HuH-7 (cell line): ENCODE measurements at regions not wholly inside any gene's neighbourhood (a gene's known extent, or its start where the extent isn't known, plus 50 kb on each side); places are given as distances from the start of the nearest gene placed in this dataset.

Experiments
- DNase-seq: peaks from one replicate; pipeline ENCODE4 v3.0.0; 2011; ENCODE audit warnings: low spot score

DNA sequence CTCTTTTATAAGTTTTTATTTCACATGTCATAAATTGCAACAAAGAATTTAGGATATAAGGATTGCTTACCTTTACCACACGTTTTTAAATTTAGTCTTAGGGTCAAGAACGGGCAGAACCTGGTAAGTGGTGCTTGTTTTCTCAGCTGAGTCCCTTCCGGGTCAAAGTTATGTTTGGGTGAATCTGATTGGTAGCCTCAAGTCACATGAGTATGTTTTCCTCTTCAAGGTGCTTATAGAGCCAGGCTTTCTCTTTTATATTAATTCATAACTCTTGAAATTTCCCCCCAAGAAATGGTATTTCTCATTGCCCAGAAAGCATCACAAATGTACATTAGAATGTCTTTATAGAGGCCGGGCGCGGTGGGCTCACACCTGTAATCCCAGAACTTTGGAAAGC, 415.7 kb upstream of the ROBO2 start:
- DNase-seq = no peak

DNA sequence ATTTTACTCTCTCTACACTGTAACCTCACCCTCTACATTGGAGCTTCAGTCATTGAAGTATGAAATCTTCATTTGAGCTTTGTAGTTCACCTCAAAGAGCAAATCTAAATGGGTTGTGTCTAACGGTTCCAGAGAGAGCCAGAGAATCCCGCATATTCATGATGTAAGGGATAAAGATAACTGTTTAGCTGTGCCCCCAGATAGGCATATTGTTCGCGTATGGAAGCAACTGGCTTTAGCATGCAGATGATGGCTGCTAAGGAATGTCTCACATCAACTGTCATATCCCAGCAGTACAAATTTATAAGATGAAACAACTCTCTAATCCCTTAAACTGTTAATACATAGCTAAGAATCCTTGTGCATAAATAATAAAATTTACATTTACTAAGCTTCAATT, 412.7 kb upstream of the ROBO2 start:
- DNase-seq = no peak

DNA sequence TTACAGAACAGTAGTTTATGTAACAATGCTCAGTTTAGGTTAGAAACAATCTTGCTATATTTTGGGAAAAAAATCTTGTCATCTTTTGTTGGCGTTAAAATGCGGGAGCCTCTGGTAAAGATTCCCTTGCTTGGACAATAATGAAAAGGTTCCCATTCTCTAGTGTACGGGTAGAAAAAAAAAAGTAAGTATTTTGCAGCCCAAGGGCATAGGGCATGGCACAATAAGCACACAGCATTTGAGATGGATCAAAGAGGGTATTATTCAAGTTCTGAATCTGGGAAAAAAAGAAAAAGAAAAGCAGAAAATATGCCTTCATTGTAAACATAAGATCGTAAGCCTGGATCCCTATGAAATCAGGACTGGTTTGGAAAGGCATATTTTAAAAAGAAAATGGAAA, 408.6 kb upstream of the ROBO2 start:
- DNase-seq = no peak

DNA sequence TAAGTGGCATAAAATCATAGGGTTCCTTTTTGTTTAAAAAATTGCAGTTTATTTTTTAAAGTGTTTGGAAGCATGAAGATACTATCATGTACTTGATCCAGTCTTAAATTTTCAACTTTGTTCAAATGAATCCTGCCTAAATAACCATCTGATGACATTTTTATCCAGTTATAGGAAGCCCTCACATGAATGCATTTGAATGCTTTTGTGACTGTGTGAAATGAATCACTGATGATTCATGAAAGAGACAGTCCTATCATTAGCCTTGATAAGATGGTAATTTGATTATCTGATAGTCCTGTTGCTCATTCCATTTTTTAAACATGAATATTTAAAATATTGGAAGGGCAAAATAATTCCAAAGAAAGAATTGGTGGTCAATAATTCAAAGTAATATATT, 401.9 kb upstream of the ROBO2 start:
- no peak for DNase-seq

- no peak for DNase-seq
Measured at GRCh38 chr3:76643623-76644304, 396.1 kb upstream of the ROBO2 start.

GRCh38 chr3:76644305-76644675, 395.6 kb upstream of the ROBO2 start:
- DNase-seq = no peak

- DNase-seq = no peak
Measured at GRCh38 chr3:76645724-76646123, 394.2 kb upstream of the ROBO2 start.

DNA sequence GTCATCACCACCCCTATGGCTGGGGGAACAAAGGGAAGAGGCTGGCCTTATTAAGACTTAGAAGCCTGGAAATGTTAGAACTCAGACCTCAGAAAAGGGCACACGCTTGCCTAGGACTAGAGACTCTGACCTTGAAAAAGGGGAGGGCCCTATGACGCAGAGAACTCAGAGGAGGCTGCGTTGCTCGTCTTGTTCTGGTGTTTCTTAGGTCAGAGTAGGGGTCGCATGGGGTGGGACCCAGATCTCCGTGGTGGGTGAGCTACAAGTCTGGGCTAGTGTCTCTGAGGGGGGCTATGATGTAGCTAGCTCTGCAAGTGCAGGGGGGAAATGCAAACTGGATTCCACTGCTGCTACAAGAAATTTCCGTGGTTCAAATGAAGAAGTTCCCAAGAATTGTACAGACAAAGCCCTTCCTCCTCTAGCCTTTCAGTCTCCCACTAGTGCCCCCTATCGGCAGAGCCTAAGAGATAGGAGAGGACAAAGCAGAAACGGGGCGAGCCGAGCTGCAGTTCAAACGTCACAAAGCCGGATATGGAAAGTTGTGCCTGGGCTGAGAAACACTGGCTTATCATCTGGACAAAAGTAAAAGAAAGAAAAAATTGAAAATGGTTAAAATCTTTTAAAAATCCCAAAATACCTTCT, 392.9 kb upstream of the ROBO2 start:
- no peak for DNase-seq

DNA sequence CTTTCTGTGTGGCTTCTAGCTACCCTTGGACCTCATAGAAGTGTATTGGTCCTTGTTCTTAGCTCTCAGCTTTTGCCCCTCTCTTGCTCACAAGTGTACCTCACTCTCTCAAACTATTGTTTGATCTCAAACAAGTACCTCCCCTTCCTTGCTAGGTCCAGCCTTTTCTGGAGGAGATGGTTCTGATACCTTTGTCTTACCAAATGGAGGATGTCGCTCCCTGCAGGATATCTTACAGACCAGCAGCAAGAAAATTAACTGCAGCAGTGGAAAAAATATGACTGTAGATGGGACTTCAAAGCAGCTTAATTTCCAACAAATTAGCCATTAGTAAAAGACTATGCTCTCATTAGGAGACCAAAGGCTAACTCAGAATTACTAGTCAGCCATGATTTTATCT, 388.1 kb upstream of the ROBO2 start:
- no peak for DNase-seq

DNA sequence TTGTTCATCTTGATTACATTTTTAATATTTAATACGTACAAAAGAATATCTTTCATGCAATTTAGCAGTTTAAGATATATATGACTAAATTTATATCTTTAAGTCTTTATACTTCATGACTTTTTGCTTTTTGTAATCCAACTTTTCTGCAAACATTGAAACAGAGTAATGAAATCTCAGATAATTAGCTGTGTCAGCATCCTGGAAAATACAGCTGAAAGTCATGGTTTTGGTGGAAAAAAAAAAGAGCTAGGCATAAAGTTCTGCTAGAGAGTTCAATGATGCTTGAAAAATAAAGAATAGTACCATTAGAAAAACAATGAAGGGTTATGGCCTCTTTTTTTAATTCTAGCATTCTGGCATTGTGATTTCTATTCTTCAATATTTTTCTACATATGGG, 387.4 kb upstream of the ROBO2 start:
- DNase-seq = no peak

DNA sequence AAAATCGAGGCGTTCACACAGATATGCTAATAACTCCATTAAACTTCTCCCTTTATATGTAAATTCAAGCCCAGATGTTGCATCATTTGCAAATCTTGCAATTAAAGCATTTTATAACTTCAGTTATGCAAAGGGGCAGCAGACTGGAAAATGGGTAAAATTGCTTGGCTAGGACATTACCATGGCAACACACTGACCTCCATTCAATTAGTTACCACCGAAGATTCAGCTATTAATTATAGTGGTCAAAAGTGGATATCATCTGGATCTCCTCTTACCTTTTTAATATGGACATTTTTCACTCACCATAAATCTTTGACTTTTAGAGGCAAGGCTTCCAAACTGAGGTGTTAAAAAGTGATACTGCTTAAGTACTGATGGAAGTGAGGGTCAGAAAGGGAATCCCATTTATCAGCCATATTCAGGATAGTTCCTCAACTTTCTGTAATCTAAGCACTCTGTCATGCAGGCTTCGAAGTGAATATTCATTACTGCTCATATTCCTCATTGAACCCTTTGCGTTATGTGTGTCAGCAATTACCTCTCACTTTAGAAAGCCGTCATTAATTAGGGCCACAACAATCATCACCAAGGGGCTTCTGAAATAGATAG, 386.2 kb upstream of the ROBO2 start:
- no peak for DNase-seq

GRCh38 chr3:76656531-76657070, 383.3 kb upstream of the ROBO2 start:
- DNase-seq = no peak

GRCh38 chr3:76657909-76658308, 382.0 kb upstream of the ROBO2 start:
- no peak for DNase-seq

DNA sequence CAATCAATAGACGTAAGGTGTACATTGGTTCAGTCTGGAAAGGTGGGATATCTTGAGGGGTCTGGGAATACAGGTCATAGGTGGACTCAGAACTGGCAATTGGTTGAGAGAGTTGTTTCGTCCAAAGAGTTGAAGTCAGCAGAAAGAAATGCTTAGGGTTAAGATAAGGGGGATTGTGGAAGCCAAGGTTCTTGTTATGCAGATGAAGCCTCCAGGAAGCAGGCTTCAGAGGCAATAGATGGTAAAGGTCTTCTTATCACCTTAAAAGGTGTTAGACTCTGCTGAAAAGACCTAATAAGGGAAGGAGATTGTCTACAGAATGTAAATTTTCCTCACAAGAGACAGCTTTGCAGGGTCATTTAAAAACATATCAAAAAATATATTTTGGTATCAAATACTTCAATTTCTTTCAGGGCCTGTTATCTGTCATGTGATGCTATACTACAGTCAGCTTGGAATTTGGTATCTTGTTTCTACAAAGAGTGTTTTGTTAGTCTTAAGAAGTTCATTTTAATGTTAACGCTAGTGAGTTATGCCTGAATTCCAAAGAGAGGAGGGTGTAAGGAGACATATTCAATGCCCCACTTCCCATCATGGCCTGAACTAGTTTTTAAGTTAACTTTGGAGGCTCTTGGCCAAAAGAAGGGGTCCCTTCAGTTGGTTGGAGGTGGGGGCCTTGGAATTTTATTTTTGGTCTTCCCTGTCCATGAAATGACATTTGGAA, 378.2 kb upstream of the ROBO2 start:
- DNase-seq = no peak

GRCh38 chr3:76664816-76665215, 375.1 kb upstream of the ROBO2 start:
- DNase-seq = no peak

DNA sequence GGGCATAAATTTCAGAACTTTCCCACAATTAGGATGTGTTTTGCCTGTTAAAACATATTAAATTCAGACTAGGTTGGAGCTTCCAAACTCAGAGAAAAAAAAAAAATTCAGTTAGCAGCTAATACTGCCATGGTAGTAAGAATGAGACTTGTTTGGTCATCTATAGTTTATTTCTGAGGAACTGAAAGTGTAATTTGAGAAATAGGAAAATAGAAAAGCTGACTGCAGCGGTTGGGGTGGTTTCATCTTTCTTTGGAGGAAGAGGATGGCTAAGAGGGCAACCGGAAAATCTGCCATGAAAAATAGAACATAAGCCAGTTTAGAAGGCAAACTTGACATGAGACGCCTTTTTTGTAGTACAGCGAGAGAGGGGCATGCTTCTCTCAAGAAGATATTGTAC, 371.2 kb upstream of the ROBO2 start:
- no peak for DNase-seq

- DNase-seq = no peak
Measured at GRCh38 chr3:76669322-76669721, 370.6 kb upstream of the ROBO2 start.

- DNase-seq = no peak
Measured at GRCh38 chr3:76673171-76673570, 366.7 kb upstream of the ROBO2 start.

DNA sequence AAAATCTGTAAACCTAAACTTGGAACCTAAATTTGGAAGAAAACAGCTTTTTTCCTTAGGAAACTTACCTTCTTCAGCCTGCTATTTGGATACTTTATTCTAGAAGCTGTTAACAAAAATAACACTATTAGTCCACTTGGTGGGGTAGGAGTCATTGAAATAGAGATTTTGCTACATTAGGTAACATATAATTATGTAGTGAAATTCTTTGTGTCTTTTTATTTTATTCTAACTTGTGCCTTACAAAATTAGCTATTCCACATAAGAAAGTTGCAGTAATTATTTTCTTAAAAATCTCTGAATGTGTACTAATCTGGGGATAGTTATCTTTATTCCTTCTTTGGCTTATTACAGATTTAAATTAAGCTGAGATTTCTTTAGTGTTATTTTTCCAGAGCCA, 360.4 kb upstream of the ROBO2 start:
- no peak for DNase-seq

DNA sequence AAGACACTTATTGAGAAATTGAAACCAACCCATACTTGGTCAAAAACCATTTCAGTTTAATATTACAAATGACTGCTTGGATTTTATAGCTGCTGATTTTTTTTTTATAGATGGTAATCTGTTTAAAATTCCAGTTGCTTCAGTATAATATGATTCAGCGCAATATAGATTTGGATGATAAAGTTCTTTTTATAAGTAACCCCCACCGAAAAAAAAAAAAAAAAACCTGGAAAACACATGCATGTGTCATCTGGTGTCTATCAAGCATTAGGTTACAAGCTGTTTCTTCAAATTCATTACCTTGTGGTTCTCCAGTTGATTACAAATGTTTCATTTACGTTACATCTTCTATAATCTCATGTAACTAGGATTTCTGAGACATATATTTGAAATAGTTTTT, 356.6 kb upstream of the ROBO2 start:
- no peak for DNase-seq

DNA sequence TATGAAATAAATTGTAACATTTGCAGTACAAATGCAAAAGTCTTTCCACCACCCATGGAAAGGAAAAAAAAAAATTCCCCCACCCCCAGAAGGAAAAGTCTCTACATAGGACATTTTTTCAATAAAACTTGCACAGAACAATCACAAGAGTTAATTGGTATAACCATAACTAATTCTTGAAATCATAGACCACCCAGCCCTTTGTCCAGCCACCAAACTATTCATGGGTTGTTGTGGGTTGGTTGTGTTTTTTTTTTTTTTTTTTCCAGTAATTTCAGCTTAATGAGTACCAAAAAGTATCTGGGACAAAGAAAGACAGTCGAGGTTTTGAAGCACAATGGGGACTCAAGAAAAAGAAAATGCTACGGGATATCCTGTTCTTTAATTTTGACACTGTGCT, 355.0 kb upstream of the ROBO2 start:
- no peak for DNase-seq

- DNase-seq = no peak
Measured at GRCh38 chr3:76685858-76686257, 354.0 kb upstream of the ROBO2 start.

GRCh38 chr3:76687019-76687418, 352.9 kb upstream of the ROBO2 start:
- no peak for DNase-seq
